SJCRH30 (cell line): ENCODE measurements at regions not wholly inside any gene's neighbourhood (a gene's known extent, or its start where the extent isn't known, plus 50 kb on each side); places are given as distances from the start of the nearest gene placed in this dataset.

ENCODE experiments used
- DNase-seq, 2 experiments: peaks; one replicate each; pipeline ENCODE4 v3.0.0-alpha.2; 2015 to 2020
- H3K27ac ChIP-seq: fragments of 250-450 bp; sonication (Bioruptor Pico); 2 replicates; pipeline ENCODE4 v1.5.1; 2020; ENCODE audit warnings: mild to moderate bottlenecking, moderate library complexity
- H3K27me3 ChIP-seq: fragments of 250-450 bp; sonication (Bioruptor Pico); 2 replicates; pipeline ENCODE4 v1.5.1; 2020; ENCODE audit warnings: mild to moderate bottlenecking, moderate library complexity
- H3K36me3 ChIP-seq: fragments of 250-450 bp; sonication (Bioruptor Pico); 2 replicates; pipeline ENCODE4 v1.5.1; 2020; ENCODE audit warnings: mild to moderate bottlenecking, moderate library complexity
- H3K4me1 ChIP-seq: fragments of 250-450 bp; sonication (Bioruptor Pico); 2 replicates; pipeline ENCODE4 v1.5.1; 2020; ENCODE audit warnings: mild to moderate bottlenecking, moderate library complexity
- H3K4me3 ChIP-seq: fragments of 250-450 bp; sonication (Bioruptor Pico); 2 replicates; pipeline ENCODE4 v1.5.1; 2020; ENCODE audit warnings: mild to moderate bottlenecking, moderate library complexity
- H3K9me3 ChIP-seq: fragments of 250-450 bp; sonication (Bioruptor Pico); replicated peaks from 2 replicates; pipeline ENCODE4 v1.5.1; 2020; ENCODE audit warnings: mild to moderate bottlenecking, moderate library complexity

DNA sequence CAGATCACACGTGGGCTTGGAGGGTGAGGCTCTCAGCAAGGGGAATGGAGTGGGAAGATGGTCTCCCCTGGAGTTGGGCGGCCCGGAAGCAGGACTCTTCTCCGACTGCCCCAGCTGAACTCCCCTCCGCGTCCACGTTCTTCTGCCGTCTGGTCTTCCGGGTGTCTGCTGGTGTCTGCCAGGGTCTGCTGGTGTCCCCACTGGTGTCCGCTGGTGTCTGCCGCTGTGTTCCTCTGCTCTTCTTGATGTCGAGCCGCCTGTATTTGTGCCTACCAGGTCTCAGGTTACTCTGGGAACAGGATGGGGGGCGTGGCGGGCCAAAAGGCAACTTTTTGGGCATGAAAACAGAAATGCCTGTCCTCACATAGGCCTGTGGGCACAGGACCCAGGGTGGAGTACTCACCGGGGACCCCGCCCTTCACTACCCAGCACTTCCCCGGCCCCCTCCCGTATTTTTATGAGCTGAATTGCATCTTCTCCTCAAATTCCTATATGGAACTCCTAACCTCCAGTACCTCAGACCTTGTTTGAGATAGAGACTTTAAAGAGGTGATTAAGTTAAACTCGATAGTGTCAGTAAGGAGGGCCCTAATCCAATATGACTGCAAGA lies 675.4 kb downstream of the SEMA5A start:
- Histone ChIP-seq H3K4me3 (no peak overlapping the region), H3K4me1 (no peaks in the 10 kb centered on the region), H3K36me3 (no peaks in the 10 kb centered on the region), H3K9me3 (no peaks in the 10 kb centered on the region), H3K27ac (no peak overlapping the region), H3K27me3 (no peaks in the 10 kb centered on the region)
- no peak for DNase-seq

DNA sequence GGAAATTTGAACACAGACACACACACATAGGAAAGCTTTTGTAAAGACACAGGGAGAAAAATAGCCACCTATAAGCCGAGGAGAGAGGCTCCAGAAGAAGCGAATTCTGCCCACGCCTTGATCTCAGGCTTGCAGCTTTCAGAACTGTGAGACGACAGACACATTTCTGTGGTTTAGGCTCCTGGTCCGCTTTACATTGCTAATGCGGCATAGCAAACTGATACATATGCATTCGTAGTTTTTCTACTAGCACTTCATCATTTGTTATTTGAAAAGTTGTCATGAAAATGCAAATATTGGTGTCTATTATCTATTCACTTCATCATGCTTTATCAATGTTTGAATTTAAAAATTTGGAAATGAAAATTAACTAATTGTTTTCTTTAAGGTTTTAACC lies 674.9 kb downstream of the SEMA5A start:
- DNase-seq: no peak
- Histone ChIP-seq H3K4me3 (no peak overlapping the region), H3K27ac (no peak overlapping the region), H3K27me3 (no peaks in the 10 kb centered on the region), H3K36me3 (no peaks in the 10 kb centered on the region), H3K4me1 (no peaks in the 10 kb centered on the region), H3K9me3 (no peaks in the 10 kb centered on the region)

DNA sequence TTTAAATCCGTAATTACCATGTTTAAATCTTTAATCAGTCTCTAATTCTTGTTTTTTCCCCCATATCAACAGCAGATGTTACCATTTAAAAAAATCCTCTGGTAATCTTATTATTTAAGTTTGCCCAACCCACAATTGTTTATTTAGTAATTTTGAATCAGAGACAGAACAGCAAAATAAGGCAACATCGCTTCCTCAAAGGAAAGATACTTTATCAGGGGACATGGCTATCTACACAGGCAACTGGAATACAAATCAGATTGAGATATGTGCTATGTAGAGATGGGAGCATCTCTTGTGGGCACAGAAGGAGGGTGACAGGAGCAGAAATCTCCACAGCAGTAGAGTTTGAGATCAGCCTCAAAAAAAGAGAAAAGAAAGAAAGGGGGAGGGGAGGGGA lies 674.4 kb downstream of the SEMA5A start:
- H3K27me3 ChIP-seq: no peaks in the 10 kb centered on the region
- H3K36me3 ChIP-seq: no peaks in the 10 kb centered on the region
- DNase-seq: no peak
- H3K27ac ChIP-seq: no peak overlapping the region
- H3K9me3 ChIP-seq: no peaks in the 10 kb centered on the region
- no peak overlapping the region for H3K4me3 ChIP-seq
- H3K4me1 ChIP-seq: no peaks in the 10 kb centered on the region

DNA sequence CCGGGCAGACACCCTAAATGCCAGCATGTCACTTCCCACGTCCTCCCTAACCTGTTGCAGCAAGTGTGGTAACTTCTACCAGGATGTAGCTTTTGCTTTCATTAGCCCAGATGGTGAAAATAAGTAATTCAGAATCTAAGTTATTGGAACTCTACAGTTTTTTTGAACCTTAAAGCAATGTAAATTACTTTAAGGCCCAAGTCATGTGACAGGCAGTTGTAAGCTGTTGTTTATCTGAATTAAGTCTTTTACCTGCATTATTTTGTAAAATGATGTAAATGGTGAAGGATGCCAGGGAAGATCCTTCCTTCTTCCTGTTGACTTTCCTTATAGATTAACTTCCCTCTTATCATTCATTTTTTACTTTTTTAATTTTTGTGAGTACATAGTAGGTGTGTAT lies 670.2 kb downstream of the SEMA5A start:
- no peaks in the 10 kb centered on the region for H3K9me3 ChIP-seq
- no peak overlapping the region for H3K4me3 ChIP-seq
- H3K27ac ChIP-seq: no peak overlapping the region
- DNase-seq: no peak
- H3K36me3 ChIP-seq: no peaks in the 10 kb centered on the region
- H3K4me1 ChIP-seq: no peaks in the 10 kb centered on the region
- no peaks in the 10 kb centered on the region for H3K27me3 ChIP-seq

DNA sequence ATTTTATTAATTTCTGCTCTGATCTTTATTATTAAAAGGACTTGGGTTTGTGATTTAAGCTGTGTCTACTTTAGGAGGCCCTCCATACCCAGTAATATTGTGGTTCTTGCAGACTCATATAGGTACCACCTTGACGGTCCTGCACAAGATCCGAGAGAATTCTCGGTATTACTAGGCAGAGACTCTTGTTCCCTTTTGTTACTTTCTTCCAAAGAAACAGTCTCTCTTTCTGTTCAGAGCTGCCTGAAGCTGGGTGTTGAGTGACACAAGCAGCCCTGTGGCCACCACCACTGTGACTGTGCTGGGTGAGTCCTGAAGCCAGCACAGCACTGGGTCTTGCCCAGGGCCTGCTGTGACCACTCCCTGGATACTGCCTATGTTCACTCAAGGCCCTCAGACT lies 666.6 kb downstream of the SEMA5A start:
- H3K9me3 ChIP-seq: no peaks in the 10 kb centered on the region
- H3K4me3 ChIP-seq: no peak overlapping the region
- H3K27me3 ChIP-seq: no peaks in the 10 kb centered on the region
- DNase-seq: no peak
- H3K36me3 ChIP-seq: no peaks in the 10 kb centered on the region
- no peak overlapping the region for H3K27ac ChIP-seq
- no peaks in the 10 kb centered on the region for H3K4me1 ChIP-seq

DNA sequence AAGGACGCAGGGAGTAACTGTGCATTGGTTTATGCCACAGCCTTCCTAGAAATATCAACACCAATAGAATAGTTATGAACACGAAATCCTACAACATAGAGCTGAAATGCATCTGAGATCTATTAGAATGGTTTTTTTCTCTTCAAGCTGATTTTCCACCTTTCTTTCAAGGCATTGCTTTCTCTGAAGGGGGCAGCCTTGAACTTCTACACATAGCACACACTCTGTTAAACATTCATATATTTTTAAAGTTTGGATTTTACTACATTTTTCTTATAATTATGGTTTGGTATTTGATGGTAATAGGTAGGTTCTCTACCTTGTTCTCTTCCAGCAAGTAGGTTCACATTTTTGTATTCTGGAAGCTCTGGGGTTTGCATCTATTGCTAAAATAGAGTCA lies 661.8 kb downstream of the SEMA5A start:
- H3K9me3 ChIP-seq: no peaks in the 10 kb centered on the region
- H3K27me3 ChIP-seq: no peaks in the 10 kb centered on the region
- H3K27ac ChIP-seq: no peak overlapping the region
- no peaks in the 10 kb centered on the region for H3K36me3 ChIP-seq
- DNase-seq: no peak
- no peak overlapping the region for H3K4me3 ChIP-seq
- H3K4me1 ChIP-seq: no peaks in the 10 kb centered on the region

DNA sequence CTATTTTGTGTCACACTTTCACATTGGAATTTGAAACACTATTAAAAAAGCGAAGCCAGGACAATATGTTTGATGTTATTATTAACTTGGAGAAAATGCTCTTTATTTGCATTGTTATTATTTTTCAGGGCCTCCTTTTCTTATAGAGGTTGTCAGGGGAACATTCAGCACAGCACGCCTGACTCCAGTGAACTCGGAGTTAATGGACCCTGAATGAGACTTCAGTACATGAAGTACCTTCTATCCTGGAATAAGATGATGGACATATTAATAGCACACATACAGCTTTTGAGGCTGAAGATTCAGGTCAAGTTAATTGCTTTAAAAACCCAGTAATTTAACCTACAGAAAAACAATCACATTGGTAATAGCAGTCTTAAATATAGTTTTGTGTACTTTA lies 652.9 kb downstream of the SEMA5A start:
- H3K27ac ChIP-seq: no peak overlapping the region
- H3K36me3 ChIP-seq: no peaks in the 10 kb centered on the region
- no peak overlapping the region for H3K4me3 ChIP-seq
- DNase-seq: no peak
- no peaks in the 10 kb centered on the region for H3K27me3 ChIP-seq
- no peaks in the 10 kb centered on the region for H3K9me3 ChIP-seq
- no peaks in the 10 kb centered on the region for H3K4me1 ChIP-seq

DNA sequence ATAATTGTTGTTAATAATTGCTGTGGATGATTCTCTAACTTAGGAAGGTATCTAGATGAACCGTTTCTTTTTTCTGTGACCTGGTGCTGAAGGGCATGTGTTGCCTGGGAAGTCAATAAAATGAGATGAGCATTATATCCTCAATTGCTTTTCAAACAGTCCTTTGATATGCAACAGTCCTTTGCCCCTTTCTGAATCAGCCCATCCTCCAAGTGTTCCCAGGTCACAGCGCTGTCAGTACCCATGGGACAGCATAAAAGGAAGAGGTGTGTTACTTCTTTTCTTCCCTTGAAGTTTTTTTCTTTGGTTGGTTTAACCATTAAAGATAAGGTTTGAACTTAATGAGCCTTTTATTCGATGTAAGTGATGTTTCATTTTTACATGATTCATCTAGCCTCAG lies 651.8 kb downstream of the SEMA5A start:
- no peaks in the 10 kb centered on the region for H3K36me3 ChIP-seq
- no peak overlapping the region for H3K4me3 ChIP-seq
- H3K27ac ChIP-seq: no peak overlapping the region
- H3K9me3 ChIP-seq: no peaks in the 10 kb centered on the region
- H3K4me1 ChIP-seq: no peaks in the 10 kb centered on the region
- DNase-seq: no peak
- H3K27me3 ChIP-seq: no peaks in the 10 kb centered on the region

DNA sequence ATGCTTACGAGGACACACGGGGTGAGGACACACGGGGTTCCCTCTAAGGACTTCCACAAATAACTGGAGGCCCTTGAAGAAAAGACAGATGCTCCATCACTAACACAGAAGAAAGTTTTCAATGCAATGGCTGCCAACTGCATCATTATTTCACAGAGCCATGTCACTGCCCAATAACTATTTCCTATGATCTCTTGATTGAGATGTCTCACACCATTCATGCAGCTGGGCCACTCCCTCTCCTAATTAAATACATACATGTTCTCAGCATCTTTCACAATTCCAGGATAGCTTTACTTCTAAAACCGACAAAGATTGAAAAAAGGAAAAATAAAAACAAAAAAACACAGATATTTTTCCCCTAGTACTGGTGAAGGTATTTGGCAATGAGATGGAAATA lies 650.8 kb downstream of the SEMA5A start:
- Histone ChIP-seq H3K4me1 (no peaks in the 10 kb centered on the region), H3K27me3 (no peaks in the 10 kb centered on the region), H3K9me3 (no peaks in the 10 kb centered on the region), H3K27ac (no peak overlapping the region), H3K36me3 (no peaks in the 10 kb centered on the region), H3K4me3 (no peak overlapping the region)
- DNase-seq: no peak

DNA sequence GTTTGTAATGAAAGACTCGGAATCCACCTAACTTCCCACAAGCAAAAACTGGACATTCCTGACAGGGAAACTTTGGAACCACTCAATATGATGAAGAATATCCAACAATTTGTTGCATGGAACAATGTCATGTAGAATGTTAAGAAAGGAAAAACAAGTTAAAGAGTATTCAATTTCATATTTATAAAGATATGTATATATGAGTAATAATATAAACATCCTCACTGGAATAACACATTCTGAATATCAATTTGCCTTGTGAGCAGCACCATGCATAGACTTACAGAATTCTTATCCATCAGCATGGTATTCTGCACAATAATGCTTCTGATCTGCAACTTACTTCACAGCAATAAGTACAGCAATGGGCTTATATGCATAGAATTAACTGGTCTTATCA lies 650.3 kb downstream of the SEMA5A start:
- Histone ChIP-seq H3K9me3 (no peaks in the 10 kb centered on the region), H3K4me3 (no peak overlapping the region), H3K4me1 (no peaks in the 10 kb centered on the region), H3K27me3 (no peaks in the 10 kb centered on the region), H3K36me3 (no peaks in the 10 kb centered on the region), H3K27ac (no peak overlapping the region)
- DNase-seq: no peak

DNA sequence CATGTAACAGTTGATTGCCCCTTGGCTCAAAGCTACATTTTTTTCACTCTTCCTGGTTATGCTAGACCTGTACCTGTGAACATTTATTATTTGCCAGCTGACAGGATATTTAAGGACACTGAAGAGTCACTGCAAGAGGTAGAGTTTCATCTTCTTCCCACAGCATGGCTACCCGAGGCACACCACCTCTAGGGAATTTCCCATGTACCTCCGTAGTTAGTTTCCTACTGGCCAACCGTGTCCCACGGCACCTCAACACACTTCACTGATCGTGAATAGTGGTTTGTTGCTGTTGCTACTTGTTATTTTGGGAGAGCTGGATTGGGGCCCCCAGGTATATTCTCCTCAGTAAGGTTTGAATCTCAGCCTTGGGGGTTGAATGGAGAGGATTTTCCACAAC lies 648.6 kb downstream of the SEMA5A start:
- no peaks in the 10 kb centered on the region for H3K36me3 ChIP-seq
- H3K4me3 ChIP-seq: no peak overlapping the region
- no peaks in the 10 kb centered on the region for H3K9me3 ChIP-seq
- H3K27me3 ChIP-seq: no peaks in the 10 kb centered on the region
- no peak overlapping the region for H3K27ac ChIP-seq
- no peak for DNase-seq
- H3K4me1 ChIP-seq: no peaks in the 10 kb centered on the region

DNA sequence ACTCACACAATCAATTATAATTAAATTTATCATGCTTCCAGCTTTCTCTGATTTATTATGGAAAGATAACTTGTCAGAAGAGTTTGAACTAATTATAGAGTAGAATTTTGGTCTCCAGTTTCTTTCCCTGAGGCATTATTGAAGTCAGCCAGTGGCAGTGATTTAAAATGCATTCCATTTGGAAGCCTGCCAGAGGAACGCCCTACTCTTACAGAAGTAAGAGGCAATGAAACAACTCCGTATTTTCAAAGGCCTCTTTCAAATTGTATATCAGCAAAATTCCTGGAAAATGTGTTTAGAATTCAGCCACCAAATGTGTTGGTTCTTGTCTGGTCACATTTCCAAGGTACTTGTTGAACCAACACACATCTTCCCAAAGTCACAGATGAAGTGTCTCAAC lies 640.9 kb downstream of the SEMA5A start:
- DNase-seq: peak in 1 of 2 experiments; percentile 16
- no peak overlapping the region for H3K27ac ChIP-seq

DNA sequence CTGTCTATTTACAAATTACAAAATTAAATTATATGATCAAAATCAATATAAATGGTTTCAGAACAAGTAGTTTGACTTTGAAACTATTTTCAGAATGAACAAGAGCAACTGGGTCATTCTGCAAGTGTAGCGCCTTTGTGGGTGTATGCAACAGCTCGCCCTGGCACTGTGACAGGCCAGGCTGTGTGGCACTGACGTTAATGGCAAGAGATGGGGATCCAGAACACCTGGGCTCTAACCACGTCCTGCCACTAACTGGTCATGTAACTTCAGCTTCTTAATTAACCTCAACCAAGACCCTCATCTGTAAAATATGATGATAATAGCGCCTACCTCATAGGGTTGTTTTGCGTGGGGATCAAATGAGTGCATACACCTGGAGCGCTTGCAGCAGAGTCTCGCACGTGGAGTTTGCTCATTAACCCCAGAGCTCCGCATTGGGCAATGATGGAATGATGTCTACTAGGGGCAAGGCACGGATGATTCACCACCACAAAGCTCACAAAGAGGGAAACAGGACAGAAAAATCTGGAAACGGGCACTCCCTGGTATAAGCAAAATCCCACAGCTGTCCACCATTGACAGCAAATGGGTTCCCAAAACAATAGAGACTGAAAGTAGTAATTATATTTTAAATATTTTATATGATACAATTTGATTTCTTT lies 639.4 kb downstream of the SEMA5A start:
- no peaks in the 10 kb centered on the region for H3K36me3 ChIP-seq
- H3K27ac ChIP-seq: no peak overlapping the region
- no peaks in the 10 kb centered on the region for H3K9me3 ChIP-seq
- DNase-seq: no peak
- H3K4me1 ChIP-seq: no peaks in the 10 kb centered on the region
- no peaks in the 10 kb centered on the region for H3K27me3 ChIP-seq
- no peak overlapping the region for H3K4me3 ChIP-seq

More for the DNA sequence above, 640.9 kb downstream of the SEMA5A start:
- no peaks in the 10 kb centered on the region for H3K36me3 ChIP-seq
- no peaks in the 10 kb centered on the region for H3K4me1 ChIP-seq
- no peak overlapping the region for H3K4me3 ChIP-seq
- no peaks in the 10 kb centered on the region for H3K27me3 ChIP-seq
- no peaks in the 10 kb centered on the region for H3K9me3 ChIP-seq

DNA sequence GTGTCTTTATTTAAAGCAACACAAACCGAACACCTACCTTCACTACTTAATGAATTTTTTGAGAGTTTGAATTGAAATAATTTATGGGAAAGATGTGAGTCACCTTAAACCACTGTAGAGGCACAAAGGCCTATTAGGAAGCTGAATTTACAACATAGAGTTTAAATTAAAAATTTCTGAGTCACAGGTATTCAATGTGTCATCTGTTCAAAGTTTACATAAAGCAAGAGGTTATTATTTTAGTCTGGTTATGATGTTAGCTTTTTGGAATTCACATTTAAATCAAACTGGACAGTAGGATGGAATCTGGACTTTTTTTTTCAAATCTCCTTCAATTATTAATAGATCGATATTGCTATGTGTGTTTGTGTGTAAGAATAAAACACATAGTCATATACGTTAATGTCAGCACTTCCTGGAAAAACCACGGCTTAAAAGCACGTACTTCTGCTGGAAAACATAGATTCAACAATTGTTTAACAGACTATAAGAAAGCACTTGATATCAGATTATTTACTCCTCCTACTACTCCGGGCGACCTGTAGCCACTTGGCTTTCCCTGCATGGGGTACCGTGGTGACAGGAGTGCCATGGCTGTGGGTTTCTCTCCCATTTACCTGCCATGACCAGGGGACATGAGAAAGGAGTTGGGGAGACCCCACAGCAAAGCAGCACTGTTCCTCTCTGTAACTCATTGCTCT lies 638.6 kb downstream of the SEMA5A start:
- Histone ChIP-seq H3K4me1 (no peaks in the 10 kb centered on the region), H3K9me3 (no peaks in the 10 kb centered on the region), H3K36me3 (no peaks in the 10 kb centered on the region), H3K27me3 (no peaks in the 10 kb centered on the region), H3K4me3 (no peak overlapping the region), H3K27ac (no peak overlapping the region)
- DNase-seq: no peak

DNA sequence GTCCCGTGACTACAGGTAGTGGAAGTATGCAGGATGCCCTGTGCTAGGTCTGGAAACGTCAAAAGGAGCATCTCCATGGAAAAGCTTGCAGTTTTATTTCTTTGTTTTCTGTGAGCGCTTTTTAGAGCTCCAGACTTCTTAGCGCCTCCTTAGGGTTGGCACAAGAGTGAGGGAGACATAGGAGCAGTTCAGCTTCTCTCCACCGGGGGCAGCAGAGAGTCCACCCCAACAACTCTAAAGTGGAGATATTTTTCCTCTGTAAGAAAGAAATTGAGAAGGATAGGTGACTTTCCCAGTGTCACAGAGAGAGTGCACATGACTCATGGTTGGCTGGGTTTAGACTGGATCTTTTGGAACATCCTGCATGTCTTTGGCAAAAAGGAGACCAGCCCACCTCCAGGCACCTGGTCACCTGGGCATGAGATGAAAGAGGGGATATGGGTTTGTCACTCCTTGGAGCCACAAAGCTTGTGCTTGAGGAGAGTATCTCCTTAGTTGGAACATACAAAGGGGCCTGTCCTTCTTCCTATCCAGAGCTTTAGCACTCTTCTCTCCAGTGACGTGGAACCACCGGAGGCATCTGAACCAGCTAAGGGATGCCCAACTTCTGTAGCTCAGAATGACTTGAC lies 637.7 kb downstream of the SEMA5A start:
- H3K27me3 ChIP-seq: no peaks in the 10 kb centered on the region
- peak; percentile 4 to 53 for DNase-seq
- no peak overlapping the region for H3K27ac ChIP-seq
- no peaks in the 10 kb centered on the region for H3K4me1 ChIP-seq
- no peak overlapping the region for H3K4me3 ChIP-seq
- no peaks in the 10 kb centered on the region for H3K9me3 ChIP-seq
- no peaks in the 10 kb centered on the region for H3K36me3 ChIP-seq
